Lower leg skin (tissue), 4 donors: ENCODE measurements at regions not wholly inside any gene's neighbourhood (a gene's known extent, or its start where the extent isn't known, plus 50 kb on each side); places are given as distances from the start of the nearest gene placed in this dataset.

Experiments
- DNase-seq, 2 donors: peaks; one replicate each; pipeline ENCODE4 v3.0.0-alpha.2; 2019; ENCODE audit warnings: low spot score in 2 of 2
- H3K4me3 ChIP-seq: fragments of 200-600 bp; sonication (generic); 2 replicates; pipeline ENCODE4 v1.5.1; 2017; ENCODE audit warnings: mild to moderate bottlenecking, low read depth; ENCODE audit not compliant: poor library complexity, severe bottlenecking
- POLR2A ChIP-seq, 2 donors: fragments of 450-650 bp; IDR thresholded peaks; one replicate each; pipeline ENCODE4 v1.6.1; 2016 to 2017; ENCODE audit warnings: antibody characterized with exemption in 2 of 2, mild to moderate bottlenecking in 1 of 2, moderate library complexity in 1 of 2
- WGBS, 2 donors: methylation state at CpG; one replicate each; pipeline ENCODE4 v1.1.5; 2018; 5-methylcytosine and 5-hydroxymethylcytosine counted together
- intact Hi-C: fragments of 100-400 bp; cut with DNase I; formaldehyde crosslinking; loops from one replicate; pipeline ENCODE4 v1.15.0; 2023; ENCODE audit warnings: low total_unique reads
- TF ChIP-seq, protein P1 (sequence below), 3 donors: fragments of 450-650 bp; IDR thresholded peaks; one replicate each; pipeline ENCODE4 v1.5.1; 2016; ENCODE audit warnings: antibody characterized with exemption in 3 of 3, mild to moderate bottlenecking in 3 of 3, moderate library complexity in 2 of 3

GRCh38 chr14:28102814-28103213 is 663.8 kb upstream of the FOXG1 start:
- no peak overlapping the region for H3K4me3 ChIP-seq
- TF ChIP-seq POLR2A (IDR thresholded peaks at IDR 0.05), result no peak
- TF ChIP-seq, protein P1, sequence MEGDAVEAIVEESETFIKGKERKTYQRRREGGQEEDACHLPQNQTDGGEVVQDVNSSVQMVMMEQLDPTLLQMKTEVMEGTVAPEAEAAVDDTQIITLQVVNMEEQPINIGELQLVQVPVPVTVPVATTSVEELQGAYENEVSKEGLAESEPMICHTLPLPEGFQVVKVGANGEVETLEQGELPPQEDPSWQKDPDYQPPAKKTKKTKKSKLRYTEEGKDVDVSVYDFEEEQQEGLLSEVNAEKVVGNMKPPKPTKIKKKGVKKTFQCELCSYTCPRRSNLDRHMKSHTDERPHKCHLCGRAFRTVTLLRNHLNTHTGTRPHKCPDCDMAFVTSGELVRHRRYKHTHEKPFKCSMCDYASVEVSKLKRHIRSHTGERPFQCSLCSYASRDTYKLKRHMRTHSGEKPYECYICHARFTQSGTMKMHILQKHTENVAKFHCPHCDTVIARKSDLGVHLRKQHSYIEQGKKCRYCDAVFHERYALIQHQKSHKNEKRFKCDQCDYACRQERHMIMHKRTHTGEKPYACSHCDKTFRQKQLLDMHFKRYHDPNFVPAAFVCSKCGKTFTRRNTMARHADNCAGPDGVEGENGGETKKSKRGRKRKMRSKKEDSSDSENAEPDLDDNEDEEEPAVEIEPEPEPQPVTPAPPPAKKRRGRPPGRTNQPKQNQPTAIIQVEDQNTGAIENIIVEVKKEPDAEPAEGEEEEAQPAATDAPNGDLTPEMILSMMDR (IDR thresholded peaks at IDR 0.05), result no peak
- intact Hi-C loops, result no loop called here
- 60% methylated on average over 3 of the region's 3 CpGs for WGBS, 2 donors
- DNase-seq, result no peak

DNA sequence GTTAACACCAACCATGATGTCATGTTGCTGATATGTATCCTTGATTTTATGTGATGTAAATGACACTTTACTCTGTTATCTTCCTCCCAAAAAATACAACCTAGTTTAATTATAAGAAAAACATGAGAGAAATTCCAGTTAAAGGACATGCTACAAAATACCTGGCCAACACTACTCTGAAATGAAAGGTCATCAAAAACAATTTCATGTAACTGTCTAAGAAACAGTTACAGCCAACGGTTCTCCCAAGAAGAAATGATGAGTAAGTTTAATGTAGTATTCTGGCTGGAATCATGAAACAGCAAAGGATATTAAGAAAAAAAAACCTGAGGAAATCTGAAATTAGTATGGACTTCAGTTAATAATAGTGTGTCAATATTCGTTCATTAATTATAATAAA is 653.3 kb upstream of the FOXG1 start:
- WGBS, 2 donors, result 72 to 79% methylated on average over 2 of the region's 2 CpGs
- intact Hi-C loops, result loop anchor here (5.0 kb wide), 1 partner anchor 911 kb away; no protein-coding TSS in a partner anchor
- H3K4me3 ChIP-seq, result no peak overlapping the region
- no peak for TF ChIP-seq POLR2A (IDR thresholded peaks at IDR 0.05)
- TF ChIP-seq, protein P1 (IDR thresholded peaks at IDR 0.05), result no peak
- DNase-seq, result no peak

DNA sequence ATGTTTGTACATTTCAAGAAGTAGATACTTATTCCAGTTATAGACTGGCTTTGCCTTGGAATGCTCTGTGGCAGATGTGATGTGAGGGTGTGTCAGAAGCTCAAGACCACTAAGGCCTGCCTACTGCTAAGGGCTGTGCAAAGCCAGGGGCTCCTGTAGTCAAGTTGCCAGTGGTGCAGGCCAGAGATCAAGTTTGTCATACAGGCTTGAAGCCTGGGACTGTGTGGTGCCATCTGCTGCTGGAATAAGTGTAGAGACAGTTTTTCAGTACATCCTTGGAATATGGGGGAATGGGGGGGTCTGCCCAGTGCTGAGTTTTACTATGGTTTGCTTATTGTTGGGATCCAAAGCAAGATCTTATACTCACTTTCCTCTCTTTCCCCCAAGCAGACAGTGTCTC is 649.9 kb upstream of the FOXG1 start:
- no peak for DNase-seq
- no peak for TF ChIP-seq POLR2A (IDR thresholded peaks at IDR 0.05)
- intact Hi-C loops, result no loop called here
- no peak overlapping the region for H3K4me3 ChIP-seq

DNA sequence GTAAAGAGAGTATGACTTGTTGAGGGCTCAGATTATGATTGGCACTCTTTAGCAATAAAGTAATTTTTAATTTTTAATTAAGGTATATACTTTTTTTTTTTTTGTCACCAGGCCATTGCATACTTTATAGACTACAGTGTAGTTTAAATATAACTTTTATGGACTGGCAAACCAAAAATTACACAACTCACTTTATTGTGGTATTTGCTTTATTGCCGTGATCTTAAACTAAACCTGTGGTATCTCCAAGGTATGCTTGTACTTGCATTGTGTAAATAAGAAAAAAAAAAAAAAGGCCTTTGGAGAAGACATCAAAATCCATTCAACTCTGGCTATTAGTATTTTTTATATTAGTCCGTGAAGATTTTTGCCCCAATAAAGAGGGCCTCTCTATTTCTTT is 646.7 kb upstream of the FOXG1 start:
- 73 to 75% methylated on average over 2 of the region's 2 CpGs for WGBS, 2 donors
- intact Hi-C loops, result no loop called here
- TF ChIP-seq, protein P1 (IDR thresholded peaks at IDR 0.05), result no peak
- no peak for TF ChIP-seq POLR2A (IDR thresholded peaks at IDR 0.05)

GRCh38 chr14:28120391-28120790 is 646.2 kb upstream of the FOXG1 start:
- intact Hi-C loops, result no loop called here
- DNase-seq, result no peak
- TF ChIP-seq POLR2A (IDR thresholded peaks at IDR 0.05), result no peak
- TF ChIP-seq, protein P1 (IDR thresholded peaks at IDR 0.05), result no peak
- H3K4me3 ChIP-seq, result no peak overlapping the region

More for the DNA sequence above, 646.7 kb upstream of the FOXG1 start:
- no peak for DNase-seq
- H3K4me3 ChIP-seq, result no peak overlapping the region

- WGBS, 2 donors, result 39 to 46% methylated on average over 3 of the region's 3 CpGs
- TF ChIP-seq, protein P1 (IDR thresholded peaks at IDR 0.05), result no peak
- no peak for TF ChIP-seq POLR2A (IDR thresholded peaks at IDR 0.05)
- H3K4me3 ChIP-seq, result no peak overlapping the region
- intact Hi-C loops, result no loop called here
- no peak for DNase-seq
Measured at GRCh38 chr14:28121512-28122297, 644.9 kb upstream of the FOXG1 start.
